Ovary (tissue), 7 donors: ENCODE measurements at regions not wholly inside any gene's neighbourhood (a gene's known extent, or its start where the extent isn't known, plus 50 kb on each side); places are given as distances from the start of the nearest gene placed in this dataset.

Source experiments
- DNase-seq, 5 donors: peaks; one replicate each; pipeline ENCODE4 v3.0.0-alpha.2; 2019 to 2020
- H3K27ac ChIP-seq, 2 donors: fragments of 200-600 bp; one replicate each; pipeline versions ENCODE4 v1.5.1 to v1.8.0; 2019 to 2022
- H3K27me3 ChIP-seq: fragments of 200-600 bp; one replicate; pipeline ENCODE4 v1.8.0; 2022
- H3K36me3 ChIP-seq: fragments of 200-600 bp; sonication (generic); one replicate; pipeline ENCODE4 v1.5.1; 2019
- H3K4me1 ChIP-seq: one replicate; pipeline ENCODE4 v1.8.1; 2013; ENCODE audit warnings: mild to moderate bottlenecking, moderate library complexity; ENCODE audit not compliant: insufficient read depth
- H3K4me3 ChIP-seq: fragments of 200-600 bp; sonication (generic); one replicate; pipeline ENCODE4 v1.5.1; 2017
- H3K9me3 ChIP-seq, 2 donors: fragments of 200-600 bp in 1 of 2; sonication (generic) in 1 of 2; one replicate each; pipeline versions ENCODE4 v1.5.1 to v1.8.1; 2013 to 2019; ENCODE audit warnings: mild to moderate bottlenecking in 1 of 2, moderate library complexity in 1 of 2
- EP300 ChIP-seq: sonication (generic); formaldehyde crosslinking; IDR thresholded peaks from one replicate; pipeline ENCODE4 v1.6.1; 2017; ENCODE audit warnings: antibody characterized with exemption
- POLR2A ChIP-seq: fragments of 450-650 bp; IDR thresholded peaks from one replicate; pipeline ENCODE4 v1.6.1; 2017; ENCODE audit warnings: antibody characterized with exemption, mild to moderate bottlenecking, moderate library complexity
- WGBS, 3 donors: extraction: QIAGEN DNeasy Blood & Tissue Kit in 1 of 3; methylation state at CpG; one replicate each; pipeline versions ENCODE4 v1.1.5 to v1.1.7; 2013 to 2017; 5-methylcytosine and 5-hydroxymethylcytosine counted together
- intact Hi-C, 4 donors: fragments of 100-400 bp; cut with DNase I; formaldehyde crosslinking; loops; one replicate each; pipeline versions ENCODE4 v1.11.0 to v1.15.1; 2022 to 2023
- TF ChIP-seq, protein P1 (sequence below), 3 donors: fragments of 450-650 bp in 2 of 3; fragments of 200-600 bp in 1 of 3; IDR thresholded peaks; one replicate each; pipeline versions ENCODE4 v1.5.1 to v1.8.0; 2016 to 2022; ENCODE audit warnings: antibody characterized with exemption in 3 of 3, mild to moderate bottlenecking in 1 of 3
- donor health status: DM: no; HTN: no; CAD: no; lungs with moderate emphysema.
- donor health status: DM: no; HTN: no; CAD: no.
- donor health status: Bipolar disorder and iron deficiency.
- donor health status: DM: no; HTN: no; CAD: no.
- donor health status: DM: yes; HTN: yes; CAD: no.

DNA sequence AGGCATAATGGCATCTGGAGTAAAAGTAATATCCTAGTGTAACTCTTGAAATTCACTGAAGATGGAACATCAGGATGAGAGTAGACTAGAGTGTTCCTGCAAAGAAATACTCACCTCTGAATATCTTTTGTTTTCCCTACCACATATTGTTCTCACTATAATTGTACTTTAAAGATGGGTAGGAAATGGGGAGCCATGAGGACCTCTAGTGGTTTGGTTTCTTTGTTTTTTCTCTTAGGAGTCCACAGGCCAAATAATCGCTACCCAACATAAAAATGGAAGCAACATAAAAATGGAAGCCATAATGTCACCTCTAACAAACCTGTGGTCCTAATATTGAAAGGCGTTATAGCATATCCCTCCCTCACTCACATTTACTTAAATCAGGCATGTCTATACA lies 2375.8 kb downstream of the MAT2B start:
- intact Hi-C loops, result no loop called here
- TF ChIP-seq POLR2A, result no peak
- TF ChIP-seq, protein P1, sequence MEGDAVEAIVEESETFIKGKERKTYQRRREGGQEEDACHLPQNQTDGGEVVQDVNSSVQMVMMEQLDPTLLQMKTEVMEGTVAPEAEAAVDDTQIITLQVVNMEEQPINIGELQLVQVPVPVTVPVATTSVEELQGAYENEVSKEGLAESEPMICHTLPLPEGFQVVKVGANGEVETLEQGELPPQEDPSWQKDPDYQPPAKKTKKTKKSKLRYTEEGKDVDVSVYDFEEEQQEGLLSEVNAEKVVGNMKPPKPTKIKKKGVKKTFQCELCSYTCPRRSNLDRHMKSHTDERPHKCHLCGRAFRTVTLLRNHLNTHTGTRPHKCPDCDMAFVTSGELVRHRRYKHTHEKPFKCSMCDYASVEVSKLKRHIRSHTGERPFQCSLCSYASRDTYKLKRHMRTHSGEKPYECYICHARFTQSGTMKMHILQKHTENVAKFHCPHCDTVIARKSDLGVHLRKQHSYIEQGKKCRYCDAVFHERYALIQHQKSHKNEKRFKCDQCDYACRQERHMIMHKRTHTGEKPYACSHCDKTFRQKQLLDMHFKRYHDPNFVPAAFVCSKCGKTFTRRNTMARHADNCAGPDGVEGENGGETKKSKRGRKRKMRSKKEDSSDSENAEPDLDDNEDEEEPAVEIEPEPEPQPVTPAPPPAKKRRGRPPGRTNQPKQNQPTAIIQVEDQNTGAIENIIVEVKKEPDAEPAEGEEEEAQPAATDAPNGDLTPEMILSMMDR (IDR thresholded peaks at IDR 0.05), result no peak
- TF ChIP-seq EP300, result no peak
- Histone ChIP-seq H3K9me3 (no peaks in the 10 kb centered on the region), H3K36me3 (no peaks in the 10 kb centered on the region), H3K27ac (no peak overlapping the region), H3K4me1 (no peaks in the 10 kb centered on the region), H3K4me3 (no peak overlapping the region), H3K27me3 (no peaks in the 10 kb centered on the region)
- DNase-seq, result no peak
- 87 to 94% (median 90%) methylated on average over 2 of the region's 2 CpGs for WGBS, 3 donors

DNA sequence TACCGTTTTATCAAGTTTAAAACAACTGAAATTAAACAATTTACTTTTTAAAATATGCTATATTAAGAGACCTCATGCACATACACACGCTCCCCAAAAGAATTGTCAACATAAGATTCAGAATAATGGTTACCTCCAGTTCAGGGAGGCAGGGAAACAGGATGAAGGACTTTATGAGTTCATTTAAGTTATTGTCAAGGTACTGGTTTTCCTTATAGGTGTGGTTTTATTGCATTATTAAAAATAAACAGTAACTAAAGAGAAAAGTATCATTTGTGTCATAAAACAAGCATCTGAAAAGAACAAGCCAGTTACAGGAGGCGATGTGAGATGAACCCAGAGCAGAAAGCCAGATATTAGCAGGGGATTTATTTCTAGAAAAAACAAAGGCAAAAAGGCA lies 2376.7 kb downstream of the MAT2B start:
- no peaks in the 10 kb centered on the region for H3K36me3 ChIP-seq
- intact Hi-C loops, result no loop called here
- H3K27ac ChIP-seq, result no peak overlapping the region
- 74 to 86% (median 80%) methylated on average over 3 of the region's 3 CpGs for WGBS, 3 donors
- no peaks in the 10 kb centered on the region for H3K27me3 ChIP-seq
- TF ChIP-seq POLR2A (no peak), EP300 (no peak)
- TF ChIP-seq, protein P1 (IDR thresholded peaks at IDR 0.05), result no peak
- no peak for DNase-seq
- H3K9me3 ChIP-seq, result no peaks in the 10 kb centered on the region
- no peaks in the 10 kb centered on the region for H3K4me1 ChIP-seq
- H3K4me3 ChIP-seq, result no peak overlapping the region

DNA sequence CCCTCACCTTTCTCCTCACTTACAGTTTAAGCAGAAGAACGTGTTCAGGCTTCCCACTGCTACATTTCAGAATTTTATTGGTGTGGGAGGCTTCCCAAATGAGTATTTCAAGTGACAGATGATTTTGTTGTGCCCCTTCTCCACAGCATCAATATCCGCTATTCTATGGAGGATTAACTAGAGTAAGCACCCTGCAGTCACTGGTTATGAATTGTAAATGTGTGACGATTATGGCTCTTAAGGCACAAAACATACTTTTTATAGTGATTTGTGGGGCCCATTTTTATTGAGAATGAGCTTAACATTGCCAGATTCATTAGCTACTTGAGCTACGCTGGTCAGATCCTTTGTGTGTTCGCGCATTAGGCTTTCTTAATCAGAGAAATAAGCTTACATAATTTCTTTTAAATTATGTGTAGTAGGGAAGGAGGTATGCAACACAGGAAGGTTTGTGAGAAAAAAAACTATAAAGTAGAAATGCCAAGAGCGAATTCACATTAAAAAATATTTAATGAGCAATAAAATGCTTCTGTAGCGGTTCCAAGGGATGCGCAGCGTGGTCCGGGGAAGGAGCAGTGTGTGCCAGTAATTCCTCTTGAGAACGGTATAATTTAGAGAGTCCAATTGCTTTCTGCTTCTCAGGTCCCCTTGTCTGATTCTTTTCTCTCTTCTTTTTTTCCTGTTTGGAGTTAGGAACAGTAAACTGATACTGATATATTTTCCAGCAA lies 2380.4 kb downstream of the MAT2B start:
- Histone ChIP-seq H3K27ac (no peak overlapping the region), H3K4me3 (no peak overlapping the region), H3K9me3 (no peaks in the 10 kb centered on the region), H3K4me1 (no peaks in the 10 kb centered on the region), H3K27me3 (no peaks in the 10 kb centered on the region), H3K36me3 (no peaks in the 10 kb centered on the region)
- TF ChIP-seq EP300, result no peak
- no peak for TF ChIP-seq POLR2A
- TF ChIP-seq, protein P1 (IDR thresholded peaks at IDR 0.05), result no peak
- 64 to 81% (median 76%) methylated on average over 12 of the region's 12 CpGs for WGBS, 3 donors
- intact Hi-C loops, result no loop called here
- DNase-seq, result no peak

DNA sequence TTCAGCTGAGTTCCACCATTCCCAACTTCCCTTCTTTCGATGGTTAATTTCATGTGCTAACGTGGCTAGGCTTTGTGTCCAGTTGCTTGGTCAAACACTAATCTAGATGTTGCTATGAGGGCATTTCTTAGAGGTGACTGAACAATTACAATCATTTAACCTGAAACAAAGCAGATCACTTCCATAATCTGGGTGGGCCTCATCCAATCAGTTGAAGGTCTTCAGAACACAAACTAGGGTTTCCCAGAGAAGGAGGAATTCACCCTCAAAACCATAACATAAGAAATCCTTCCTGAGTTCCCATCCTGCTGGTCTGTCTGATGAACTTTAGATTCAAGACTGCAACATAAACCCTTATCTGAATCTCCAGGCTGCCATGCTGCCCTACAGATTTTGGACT lies 2381.7 kb downstream of the MAT2B start:
- intact Hi-C loops, result no loop called here
- no peaks in the 10 kb centered on the region for H3K27me3 ChIP-seq
- H3K4me1 ChIP-seq, result no peaks in the 10 kb centered on the region
- no peak for DNase-seq
- no peak overlapping the region for H3K27ac ChIP-seq
- 93 to 94% (median 93%) methylated on average over 2 of the region's 2 CpGs for WGBS, 3 donors
- TF ChIP-seq EP300 (no peak), POLR2A (no peak)
- H3K36me3 ChIP-seq, result no peaks in the 10 kb centered on the region
- no peak overlapping the region for H3K4me3 ChIP-seq
- no peaks in the 10 kb centered on the region for H3K9me3 ChIP-seq

DNA sequence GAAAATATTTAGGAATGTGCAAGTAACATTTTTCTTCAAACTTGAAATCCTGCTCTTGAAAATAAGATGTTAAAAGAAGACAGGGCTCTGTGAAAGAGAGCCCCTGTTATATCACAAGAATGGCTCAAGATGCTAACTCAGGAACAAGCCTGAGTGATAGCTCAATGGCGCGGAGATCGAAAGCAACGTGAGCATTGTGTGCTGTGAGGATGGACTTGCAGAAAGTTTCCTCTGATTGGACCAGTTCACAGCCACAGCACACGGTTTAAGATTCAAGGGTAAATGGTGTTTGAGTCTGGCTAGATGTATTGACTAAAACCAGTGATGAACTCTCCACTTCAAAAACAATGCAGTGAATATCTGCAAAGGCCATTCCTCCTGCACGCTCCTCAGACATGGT lies 2387.0 kb downstream of the MAT2B start:
- no peak for TF ChIP-seq POLR2A
- TF ChIP-seq, protein P1 (IDR thresholded peaks at IDR 0.05), result no peak
- no peak for TF ChIP-seq EP300
- intact Hi-C loops, result no loop called here
- WGBS, 3 donors, result 83 to 85% (median 83%) methylated on average over 6 of the region's 6 CpGs

More for the DNA sequence above, 2387.0 kb downstream of the MAT2B start:
- Histone ChIP-seq H3K4me3 (no peak overlapping the region), H3K9me3 (no peaks in the 10 kb centered on the region), H3K27me3 (no peaks in the 10 kb centered on the region), H3K27ac (no peak overlapping the region), H3K36me3 (no peaks in the 10 kb centered on the region), H3K4me1 (no peaks in the 10 kb centered on the region)
- no peak for DNase-seq
